Stomach (tissue), 8 donors: ENCODE measurements at regions not wholly inside any gene's neighbourhood (a gene's known extent, or its start where the extent isn't known, plus 50 kb on each side); places are given as distances from the start of the nearest gene placed in this dataset.
A peak's percentile ranks its signal among the peaks of the same experiment; 100 is the strongest.

Source experiments
- DNase-seq, 2 donors: peaks; one replicate each; pipeline versions ENCODE4 v3.0.0 to v3.0.0-alpha.2; 2013 to 2019
- H3K27ac ChIP-seq, 5 donors: fragments of 200-600 bp in 4 of 5; sonication (generic) in 4 of 5; one replicate each; pipeline ENCODE4 v1.5.1; 2013 to 2019; ENCODE audit warnings: mild to moderate bottlenecking in 1 of 5, moderate library complexity in 1 of 5
- H3K27me3 ChIP-seq, 3 donors: fragments of 200-600 bp; sonication (generic); one replicate each; pipeline ENCODE4 v1.5.1; 2017 to 2019; ENCODE audit warnings: mixed run types in 1 of 3
- H3K36me3 ChIP-seq, 4 donors: fragments of 200-600 bp; sonication (generic); 1 replicate in 3 of 4; 2 replicates in 1 of 4; pipeline ENCODE4 v1.5.1; 2016 to 2019
- H3K4me1 ChIP-seq, 4 donors: fragments of 200-600 bp; sonication (generic); one replicate each; pipeline ENCODE4 v1.5.1; 2016 to 2019
- H3K4me3 ChIP-seq, 4 donors: fragments of 200-600 bp; sonication (generic) in 3 of 4; one replicate each; pipeline ENCODE4 v1.5.1; 2016 to 2019; ENCODE audit warnings: mild to moderate bottlenecking in 1 of 4
- H3K9me3 ChIP-seq, 4 donors: fragments of 200-600 bp; sonication (generic); one replicate each; pipeline ENCODE4 v1.5.1; 2016 to 2019
- EP300 ChIP-seq: sonication (generic); formaldehyde crosslinking; IDR thresholded peaks from one replicate; pipeline ENCODE4 v1.6.1; 2017; ENCODE audit warnings: antibody characterized with exemption
- POLR2A ChIP-seq, 4 donors: fragments of 450-650 bp; IDR thresholded peaks; one replicate each; pipeline ENCODE4 v1.6.1; 2016; ENCODE audit warnings: antibody characterized with exemption in 4 of 4, control low read depth in 2 of 4, mild to moderate bottlenecking in 1 of 4, moderate library complexity in 1 of 4
- POLR2AphosphoS5 ChIP-seq, 3 donors: sonication (generic); formaldehyde crosslinking; IDR thresholded peaks; one replicate each; pipeline ENCODE4 v1.6.1; 2016; ENCODE audit warnings: antibody characterized with exemption in 3 of 3
- WGBS, 5 donors: extraction: QIAGEN DNeasy Blood & Tissue Kit in 3 of 5; methylation state at CpG; one replicate each; pipeline versions ENCODE4 v1.1.5 to v1.1.7; 2013 to 2018; 5-methylcytosine and 5-hydroxymethylcytosine counted together
- intact Hi-C: fragments of 100-400 bp; cut with DNase I; formaldehyde crosslinking; loops from one replicate; pipeline ENCODE4 v1.15.1; 2023; ENCODE audit warnings: low total_unique reads
- TF ChIP-seq, protein P1 (sequence below), 7 experiments: fragments of 450-650 bp in 4 of 7; fragments of 200-600 bp in 3 of 7; sonication (generic) in 3 of 7; IDR thresholded peaks; one replicate each; pipeline ENCODE4 v1.5.1; 2016 to 2019; ENCODE audit warnings: antibody characterized with exemption in 7 of 7, control low read depth in 2 of 7, mild to moderate bottlenecking in 1 of 7
- donor health status: healthy with polysubstance abuse.
- donor health status: Bipolar disorder and iron deficiency.
- donor health status: healthy.

GRCh38 chr16:31713945-31714902 is 159.4 kb upstream of the ZNF267 start:
- WGBS, 5 donors = 44 to 57% (median 49%) methylated on average over 12 of the region's 12 CpGs
- H3K9me3 ChIP-seq = no peaks in the 10 kb centered on the region
- H3K36me3 ChIP-seq = peaks cover 0 to 20% (median 14%) of the 10 kb centered on the region in 4 donors
- no peak for TF ChIP-seq POLR2AphosphoS5 (IDR thresholded peaks at IDR 0.05)
- no peak for TF ChIP-seq EP300
- no peak for TF ChIP-seq POLR2A (IDR thresholded peaks at IDR 0.05)
- TF ChIP-seq, protein P1, sequence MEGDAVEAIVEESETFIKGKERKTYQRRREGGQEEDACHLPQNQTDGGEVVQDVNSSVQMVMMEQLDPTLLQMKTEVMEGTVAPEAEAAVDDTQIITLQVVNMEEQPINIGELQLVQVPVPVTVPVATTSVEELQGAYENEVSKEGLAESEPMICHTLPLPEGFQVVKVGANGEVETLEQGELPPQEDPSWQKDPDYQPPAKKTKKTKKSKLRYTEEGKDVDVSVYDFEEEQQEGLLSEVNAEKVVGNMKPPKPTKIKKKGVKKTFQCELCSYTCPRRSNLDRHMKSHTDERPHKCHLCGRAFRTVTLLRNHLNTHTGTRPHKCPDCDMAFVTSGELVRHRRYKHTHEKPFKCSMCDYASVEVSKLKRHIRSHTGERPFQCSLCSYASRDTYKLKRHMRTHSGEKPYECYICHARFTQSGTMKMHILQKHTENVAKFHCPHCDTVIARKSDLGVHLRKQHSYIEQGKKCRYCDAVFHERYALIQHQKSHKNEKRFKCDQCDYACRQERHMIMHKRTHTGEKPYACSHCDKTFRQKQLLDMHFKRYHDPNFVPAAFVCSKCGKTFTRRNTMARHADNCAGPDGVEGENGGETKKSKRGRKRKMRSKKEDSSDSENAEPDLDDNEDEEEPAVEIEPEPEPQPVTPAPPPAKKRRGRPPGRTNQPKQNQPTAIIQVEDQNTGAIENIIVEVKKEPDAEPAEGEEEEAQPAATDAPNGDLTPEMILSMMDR (IDR thresholded peaks at IDR 0.05) = no peak
- H3K27ac ChIP-seq = peak overlapping the region; percentile 87 to 97 (median 95)
- peak in 1 of 2 donors; percentile 31 for DNase-seq
- no peaks in the 10 kb centered on the region for H3K27me3 ChIP-seq
- H3K4me1 ChIP-seq = peaks cover 7 to 37% (median 26%) of the 10 kb centered on the region in 4 donors
- H3K4me3 ChIP-seq = peak overlapping the region; percentile 66 to 99 (median 86)
- intact Hi-C loops = no loop called here

DNA sequence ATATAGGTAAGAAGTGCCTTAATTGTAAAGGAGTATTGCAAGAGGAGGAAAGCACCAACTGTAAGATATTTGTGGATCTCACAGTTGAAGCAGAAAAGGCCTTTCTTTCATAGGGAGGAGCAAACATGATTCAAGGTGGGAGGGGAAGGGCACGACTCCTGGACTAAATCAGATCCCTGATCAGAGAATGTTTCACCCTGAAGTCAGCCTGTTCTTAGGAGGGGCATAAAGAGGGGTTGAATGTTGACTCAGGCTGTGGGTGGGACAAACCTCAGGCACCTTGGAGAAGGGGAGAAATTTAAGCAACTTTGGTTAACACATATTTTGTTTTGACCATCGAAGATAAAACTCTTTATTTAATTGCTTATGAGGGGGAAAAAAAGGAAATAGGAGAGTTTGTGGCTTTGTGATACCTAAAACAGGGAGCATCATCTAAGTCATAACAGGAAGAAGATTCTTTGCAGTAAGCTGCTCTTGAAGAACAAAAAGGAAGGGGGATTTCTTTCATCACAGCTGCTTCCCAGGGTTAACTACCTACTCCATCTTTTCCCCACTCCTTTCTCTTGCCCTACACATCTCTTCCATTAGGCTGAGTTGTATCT is 158.6 kb upstream of the ZNF267 start:
- 62 to 70% (median 70%) methylated on average over 2 of the region's 2 CpGs for WGBS, 5 donors
- Histone ChIP-seq H3K36me3 (peaks cover 0 to 12% (median 8%) of the 10 kb centered on the region in 4 donors), H3K27me3 (no peaks in the 10 kb centered on the region), H3K4me1 (peaks cover 7 to 39% (median 27%) of the 10 kb centered on the region in 4 donors), H3K4me3 (peak overlapping the region in 3 of 4 donors; percentile 66 to 87 (median 84)), H3K9me3 (no peaks in the 10 kb centered on the region), H3K27ac (no peak overlapping the region)
- intact Hi-C loops = no loop called here
- DNase-seq = no peak
- TF ChIP-seq POLR2A (IDR thresholded peaks at IDR 0.05) = no peak

DNA sequence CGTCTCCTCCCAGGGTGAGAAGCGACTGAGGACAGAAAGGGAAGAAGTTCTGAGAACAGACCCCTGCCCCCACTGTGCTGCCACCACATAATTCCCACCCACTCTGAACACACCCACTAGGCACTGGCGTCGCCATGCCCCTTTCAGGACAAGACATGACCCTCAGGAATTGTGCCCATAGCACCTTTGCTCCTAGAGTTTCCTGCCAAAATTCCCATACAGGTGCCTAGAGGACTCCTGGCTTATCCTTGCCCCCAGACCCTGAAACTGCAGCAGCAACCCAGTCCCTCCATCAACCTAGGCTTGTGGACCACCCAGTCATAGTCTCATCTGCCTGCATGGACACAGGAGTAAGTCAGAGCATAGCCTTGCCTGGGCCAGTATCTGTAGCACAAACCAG is 157.7 kb upstream of the ZNF267 start:
- intact Hi-C loops = no loop called here
- 88 to 100% (median 98%) methylated on average over 4 of the region's 4 CpGs for WGBS, 5 donors
- Histone ChIP-seq H3K36me3 (peaks cover 0 to 14% (median 9%) of the 10 kb centered on the region in 4 donors), H3K4me1 (peaks cover 7 to 39% (median 27%) of the 10 kb centered on the region in 4 donors), H3K9me3 (no peaks in the 10 kb centered on the region), H3K27me3 (no peaks in the 10 kb centered on the region), H3K4me3 (no peak overlapping the region), H3K27ac (no peak overlapping the region)
- DNase-seq = no peak
- TF ChIP-seq EP300 (no peak), POLR2AphosphoS5 (IDR thresholded peaks at IDR 0.05) (no peak), POLR2A (IDR thresholded peaks at IDR 0.05) (no peak)
- TF ChIP-seq, protein P1 (IDR thresholded peaks at IDR 0.05) = no peak

DNA sequence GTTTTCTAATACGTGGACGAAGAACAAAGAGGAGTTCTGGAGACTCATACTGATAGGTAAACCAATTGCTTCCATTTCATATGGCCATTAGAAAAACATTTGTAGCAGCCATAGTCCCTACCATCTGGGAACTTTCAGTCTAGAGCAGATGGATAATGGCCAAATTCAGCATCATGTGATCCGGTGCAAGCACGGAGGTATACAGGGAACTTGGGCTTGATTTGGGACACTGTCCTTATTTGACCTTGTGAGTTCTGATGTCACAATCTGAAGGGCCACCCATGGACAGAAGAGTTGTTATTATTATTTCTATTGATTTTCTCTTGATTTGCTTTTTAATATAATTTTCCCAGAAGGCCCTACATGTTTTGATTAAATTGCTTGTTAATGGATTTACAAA is 154.6 kb upstream of the ZNF267 start:
- Histone ChIP-seq H3K36me3 (peaks cover 0 to 29% (median 24%) of the 10 kb centered on the region in 4 donors), H3K27ac (no peak overlapping the region), H3K9me3 (peaks cover 0 to 12% (median 4%) of the 10 kb centered on the region in 4 donors), H3K4me1 (peaks cover 7 to 34% (median 21%) of the 10 kb centered on the region in 4 donors), H3K4me3 (no peak overlapping the region), H3K27me3 (no peaks in the 10 kb centered on the region)
- TF ChIP-seq, protein P1 (IDR thresholded peaks at IDR 0.05) = no peak
- no peak for TF ChIP-seq POLR2A (IDR thresholded peaks at IDR 0.05)
- no peak for TF ChIP-seq POLR2AphosphoS5 (IDR thresholded peaks at IDR 0.05)
- TF ChIP-seq EP300 = no peak
- WGBS, 5 donors = 63 to 87% (median 73%) methylated on average over 4 of the region's 4 CpGs
- intact Hi-C loops = no loop called here
- no peak for DNase-seq
